IMR-90 (cell line): ENCODE measurements at regions not wholly inside any gene's neighbourhood (a gene's known extent, or its start where the extent isn't known, plus 50 kb on each side); places are given as distances from the start of the nearest gene placed in this dataset.

Source experiments
- ATAC-seq: fragments of 200-7000 bp; cut with Tn5 transposase; 2 replicates; pipeline ENCODE4 v1.9.1; 2020; ENCODE audit warnings: low read depth, mild to moderate bottlenecking, moderate library complexity
- BruUV-seq: library from RNA; stranded (reverse); fragments of 400-500 nt; replicated peaks from 2 replicates; lab custom pipeline; 2021; lab: Mats Ljungman, UMichigan
- CTCF ChIA-PET: fragments of 300-600 bp; formaldehyde crosslinking; extraction: SDS; loops from one replicate; lab custom pipeline; 2021; ENCODE audit warnings: antibody characterized with exemption; lab: Yijun Ruan, JAX
- POLR2A ChIA-PET: fragments of 300-600 bp; sonication (Branson Sonifier 250); formaldehyde crosslinking; loops from one replicate; lab custom pipeline; 2022; ENCODE audit warnings: antibody characterized with exemption; ENCODE audit not compliant: unreplicated experiment; lab: Charles Lee
- DNase-seq: peaks from one replicate; pipeline ENCODE4 v3.0.0; 2013
- H2AFZ ChIP-seq: replicated peaks from 2 replicates; pipeline ENCODE3; 2013; ENCODE audit warnings: low read length, mild to moderate bottlenecking; ENCODE audit not compliant: poor library complexity
- H2AK5ac ChIP-seq: 2 replicates; pipeline ENCODE4 v1.6.1; 2013; ENCODE audit warnings: low read depth, low read length, inconsistent platforms
- H2AK9ac ChIP-seq: replicated peaks from 2 replicates; pipeline ENCODE3; 2013; ENCODE audit warnings: mild to moderate bottlenecking, low read depth, low read length, moderate library complexity; ENCODE audit not compliant: poor library complexity
- H2BK120ac ChIP-seq: 2 replicates; pipeline ENCODE4 v1.6.1; 2013; ENCODE audit warnings: low read depth, low read length, inconsistent platforms
- H2BK15ac ChIP-seq: 3 replicates; pipeline ENCODE4 v1.6.1; 2013; ENCODE audit warnings: low read depth, low read length, inconsistent platforms
- H2BK20ac ChIP-seq: 2 replicates; pipeline ENCODE4 v1.6.1; 2013; ENCODE audit warnings: low read depth, mild to moderate bottlenecking, inconsistent platforms, low read length, moderate library complexity
- H2BK5ac ChIP-seq: 2 replicates; pipeline ENCODE4 v1.6.1; 2013; ENCODE audit warnings: mild to moderate bottlenecking, low read depth, low read length, inconsistent platforms; ENCODE audit not compliant: poor library complexity, severe bottlenecking
- H3K14ac ChIP-seq: replicated peaks from 2 replicates; pipeline ENCODE4 v1.6.1; 2013; ENCODE audit warnings: low read depth, low read length, inconsistent platforms
- H3K18ac ChIP-seq: 2 replicates; pipeline ENCODE4 v1.6.1; 2013; ENCODE audit warnings: low read depth, low read length, control low read depth
- H3K23ac ChIP-seq: 2 replicates; pipeline ENCODE4 v1.6.1; 2013; ENCODE audit warnings: low read depth, low read length, inconsistent platforms
- H3K27ac ChIP-seq: 2 replicates; pipeline ENCODE4 v1.5.1; 2013; ENCODE audit warnings: mild to moderate bottlenecking, control low read depth, low read length; ENCODE audit not compliant: insufficient read depth
- H3K27me3 ChIP-seq: 2 replicates; pipeline ENCODE4 v1.6.1; 2013; ENCODE audit warnings: low read length; ENCODE audit not compliant: control insufficient read depth, insufficient read depth
- H3K36me3 ChIP-seq: 2 replicates; pipeline ENCODE4 v1.6.1; 2013; ENCODE audit warnings: low read length, mixed read lengths; ENCODE audit not compliant: control insufficient read depth, insufficient read depth
- H3K4ac ChIP-seq: 2 replicates; pipeline ENCODE4 v1.6.1; 2013; ENCODE audit warnings: low read depth, low read length, inconsistent platforms
- H3K4me1 ChIP-seq: 2 replicates; pipeline ENCODE4 v1.6.1; 2013; ENCODE audit warnings: low read length, mixed read lengths; ENCODE audit not compliant: control insufficient read depth, insufficient read depth
- H3K4me2 ChIP-seq: 2 replicates; pipeline ENCODE4 v1.6.1; 2013; ENCODE audit warnings: low read depth, mild to moderate bottlenecking, control low read depth, low read length, moderate library complexity
- H3K4me3 ChIP-seq: 2 replicates; pipeline ENCODE4 v1.5.1; 2013; ENCODE audit warnings: low read depth, mild to moderate bottlenecking, control low read depth, low read length, moderate library complexity; ENCODE audit not compliant: insufficient read depth
- H3K56ac ChIP-seq: 2 replicates; pipeline ENCODE4 v1.6.1; 2013; ENCODE audit warnings: low read length, inconsistent platforms; ENCODE audit not compliant: insufficient read depth; ENCODE audit errors: extremely low read depth
- H3K79me1 ChIP-seq, 2 experiments: 2 replicates each; pipeline ENCODE4 v1.6.1; 2013; ENCODE audit warnings: low read length in 2 of 2, inconsistent platforms in 1 of 2, low read depth in 1 of 2
- H3K9ac ChIP-seq: 2 replicates; pipeline ENCODE4 v1.6.1; 2013; ENCODE audit warnings: low read depth, low read length, control low read depth
- H3K9me1 ChIP-seq: 2 replicates; pipeline ENCODE4 v1.6.1; 2013; ENCODE audit warnings: low read length, inconsistent platforms; ENCODE audit not compliant: insufficient read depth
- H3K9me3 ChIP-seq: 2 replicates; pipeline ENCODE4 v1.6.1; 2013; ENCODE audit warnings: low read length; ENCODE audit not compliant: control insufficient read depth, insufficient read depth
- H4K20me1 ChIP-seq: 2 replicates; pipeline ENCODE4 v1.6.1; 2013; ENCODE audit warnings: low read length, inconsistent platforms; ENCODE audit not compliant: insufficient read depth
- H4K5ac ChIP-seq: 2 replicates; pipeline ENCODE4 v1.6.1; 2013; ENCODE audit warnings: mild to moderate bottlenecking, low read depth, low read length, control low read depth
- H4K8ac ChIP-seq, 2 experiments: 2 replicates each; pipeline ENCODE4 v1.6.1; 2013; ENCODE audit warnings: low read depth in 2 of 2, low read length in 2 of 2, control low read depth in 1 of 2, inconsistent platforms in 1 of 2
- H4K91ac ChIP-seq: 2 replicates; pipeline ENCODE4 v1.6.1; 2013; ENCODE audit warnings: low read depth, low read length, inconsistent platforms; ENCODE audit not compliant: insufficient read depth
- BHLHE40 ChIP-seq: fragments of 150-350 bp; IDR thresholded peaks from 2 replicates; pipeline ENCODE4 v1.6.1; 2016; ENCODE audit warnings: mild to moderate bottlenecking, low read depth, low read length
- CEBPB ChIP-seq: IDR thresholded peaks from 2 replicates; pipeline ENCODE4 v1.6.1; 2012; ENCODE audit warnings: low read depth, low read length, improper control_type of control experiment
- CHD1 ChIP-seq: IDR thresholded peaks from 2 replicates; pipeline ENCODE4 v1.6.1; 2012; ENCODE audit warnings: low read depth, low read length, improper control_type of control experiment
- CTCF ChIP-seq: conservative IDR thresholded peaks from 2 replicates; pipeline ENCODE4 v1.5.1; 2012; ENCODE audit warnings: mild to moderate bottlenecking, low read depth, low read length, improper control_type of control experiment
- FOS ChIP-seq: fragments of 150-350 bp; IDR thresholded peaks from 2 replicates; pipeline ENCODE4 v1.6.1; 2016; ENCODE audit warnings: low read depth, low read length
- MAZ ChIP-seq: IDR thresholded peaks from 2 replicates; pipeline ENCODE4 v1.6.1; 2012; ENCODE audit warnings: low read depth, mild to moderate bottlenecking, low read length, improper control_type of control experiment, moderate library complexity, borderline replicate concordance
- MXI1 ChIP-seq: IDR thresholded peaks from 2 replicates; pipeline ENCODE4 v1.6.1; 2012; ENCODE audit warnings: low read depth, mild to moderate bottlenecking, low read length, moderate library complexity, borderline replicate concordance
- POLR2A ChIP-seq: IDR thresholded peaks from 2 replicates; pipeline ENCODE4 v1.6.1; 2012; ENCODE audit warnings: mild to moderate bottlenecking, low read depth, low read length
- RFX5 ChIP-seq: IDR thresholded peaks from 2 replicates; pipeline ENCODE4 v1.8.0; 2012; ENCODE audit warnings: low read depth, mild to moderate bottlenecking, low read length, moderate library complexity
- USF2 ChIP-seq: fragments of 150-350 bp; IDR thresholded peaks from 2 replicates; pipeline ENCODE4 v1.6.1; 2017; ENCODE audit warnings: mild to moderate bottlenecking, antibody characterized with exemption, low read length, low read depth
- WGBS, 2 experiments: methylation state at CpG; one replicate each; pipeline versions ENCODE4 v1.1.5 to v1.1.7; 2013; ENCODE audit warnings: missing lambda C conversion rate in 2 of 2; ENCODE audit not compliant: insufficient read length in 1 of 2; ENCODE audit errors: extremely low coverage in 2 of 2; 5-methylcytosine and 5-hydroxymethylcytosine counted together
- dilution Hi-C: fragments of 300-500 bp; cut with HindIII; formaldehyde crosslinking; loops from one replicate; pipeline ENCODE4 v1.14.3; 2018; ENCODE audit warnings: low sequenced_read_pairs; ENCODE audit not compliant: unreplicated experiment
- in situ Hi-C: fragments of 300-500 bp; cut with MboI; formaldehyde crosslinking; loops from 3 replicates; pipeline ENCODE4 v1.14.3; 2019; ENCODE audit warnings: low sequenced_read_pairs, inconsistent platforms, mixed read lengths
- intact Hi-C: fragments of 100-400 bp; cut with micrococcal nuclease; formaldehyde crosslinking; loops from 2 replicates; pipeline ENCODE4 v1.10.0; 2022
- TF ChIP-seq, protein P1 (sequence below): fragments of 150-350 bp; IDR thresholded peaks from 2 replicates; pipeline ENCODE4 v1.6.1; 2016; ENCODE audit warnings: low read depth, mild to moderate bottlenecking, low read length, moderate library complexity, borderline replicate concordance

DNA sequence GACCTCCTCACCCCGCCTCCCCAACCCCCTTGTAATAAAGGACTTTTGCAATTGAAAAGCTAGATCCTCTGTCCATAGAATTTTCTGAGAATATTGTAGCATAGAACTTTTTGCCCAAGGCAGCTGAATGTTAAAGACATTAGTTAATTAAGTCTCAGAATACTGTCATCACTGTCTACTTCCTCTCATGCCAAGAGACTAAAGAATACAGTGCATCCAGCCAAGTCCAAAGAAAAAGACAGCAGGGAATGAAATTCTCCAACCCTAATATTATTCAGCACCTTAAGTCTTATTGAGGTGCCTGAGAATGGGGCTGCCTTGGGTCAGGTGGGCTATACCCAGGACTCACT is 313.3 kb upstream of the GATB start:
- Histone ChIP-seq H3K9me3 (no peaks in the 10 kb centered on the region), H3K4me3 (no peak overlapping the region), H4K8ac (no peak overlapping the region), H4K91ac (no peak overlapping the region), H2AK5ac (no peak overlapping the region), H3K27me3 (peaks cover 16% of the 10 kb centered on the region), H3K14ac (no peak overlapping the region), H2BK120ac (no peak overlapping the region), H3K56ac (no peak overlapping the region), H3K9ac (no peak overlapping the region), H3K4me2 (no peak overlapping the region), H2BK5ac (no peak overlapping the region), H2BK20ac (no peak overlapping the region), H3K36me3 (no peaks in the 10 kb centered on the region), H3K4ac (no peak overlapping the region), H3K23ac (no peak overlapping the region), H3K79me1 (no peaks in the 10 kb centered on the region), H4K5ac (no peak overlapping the region), H2BK15ac (no peak overlapping the region), H4K20me1 (no peaks in the 10 kb centered on the region), H3K9me1 (no peaks in the 10 kb centered on the region), H3K4me1 (no peaks in the 10 kb centered on the region; the same call in 1 of the 2 replicates), H2AK9ac (no peak overlapping the region), H3K18ac (no peak overlapping the region), H3K27ac (no peak overlapping the region), H2AFZ (no peak overlapping the region)
- TF ChIP-seq, protein P1, sequence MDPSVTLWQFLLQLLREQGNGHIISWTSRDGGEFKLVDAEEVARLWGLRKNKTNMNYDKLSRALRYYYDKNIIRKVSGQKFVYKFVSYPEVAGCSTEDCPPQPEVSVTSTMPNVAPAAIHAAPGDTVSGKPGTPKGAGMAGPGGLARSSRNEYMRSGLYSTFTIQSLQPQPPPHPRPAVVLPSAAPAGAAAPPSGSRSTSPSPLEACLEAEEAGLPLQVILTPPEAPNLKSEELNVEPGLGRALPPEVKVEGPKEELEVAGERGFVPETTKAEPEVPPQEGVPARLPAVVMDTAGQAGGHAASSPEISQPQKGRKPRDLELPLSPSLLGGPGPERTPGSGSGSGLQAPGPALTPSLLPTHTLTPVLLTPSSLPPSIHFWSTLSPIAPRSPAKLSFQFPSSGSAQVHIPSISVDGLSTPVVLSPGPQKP, result no peak
- TF ChIP-seq CHD1 (no peak), FOS (no peak), CEBPB (no peak), MAZ (no peak), USF2 (no peak), POLR2A (no peak), BHLHE40 (no peak), CTCF (no peak), RFX5 (no peak), MXI1 (no peak)
- WGBS, 2 experiments, result no CpG with 5 or more reads among the region's 1 CpG
- no TSS peak for BruUV-seq
- in situ Hi-C loops, result no loop called here
- DNase-seq (no peak), ATAC-seq (no peak)
- intact Hi-C loops, result no loop called here
- POLR2A ChIA-PET, result no interaction called here
- CTCF ChIA-PET, result no interaction called here
- dilution Hi-C loops, result no loop called here
